ENCODE measurements at regions not wholly inside any gene's neighbourhood (a gene's known extent, or its start where the extent isn't known, plus 50 kb on each side); places are given as distances from the start of the nearest gene placed in this dataset.
"Not testable (repeated sequence)": the region's sequence is repeated elsewhere in the genome, so short reads cannot be mapped to it uniquely, and the experiment has no call there.

GRCh38 chr19:5285311-5285710 is 55.3 kb downstream of the PTPRS start:
- DNase-seq (ENCODE audit: low read depth) = no peak
- no peak for TF ChIP-seq CTCF (IDR thresholded peaks at IDR 0.05; ENCODE audit: insufficient read depth, low read depth, low read length, missing control alignments)
- H3K4me3 ChIP-seq (ENCODE audit: low read depth, low read length) = no peak overlapping the region

GRCh38 chr19:5282901-5283300 is 57.7 kb downstream of the PTPRS start:
- no peak overlapping the region for H3K4me3 ChIP-seq (ENCODE audit: low read depth, low read length)
- no peak for TF ChIP-seq CTCF (IDR thresholded peaks at IDR 0.05; ENCODE audit: insufficient read depth, low read depth, low read length, missing control alignments)
- DNase-seq (ENCODE audit: low read depth) = no peak

DNA sequence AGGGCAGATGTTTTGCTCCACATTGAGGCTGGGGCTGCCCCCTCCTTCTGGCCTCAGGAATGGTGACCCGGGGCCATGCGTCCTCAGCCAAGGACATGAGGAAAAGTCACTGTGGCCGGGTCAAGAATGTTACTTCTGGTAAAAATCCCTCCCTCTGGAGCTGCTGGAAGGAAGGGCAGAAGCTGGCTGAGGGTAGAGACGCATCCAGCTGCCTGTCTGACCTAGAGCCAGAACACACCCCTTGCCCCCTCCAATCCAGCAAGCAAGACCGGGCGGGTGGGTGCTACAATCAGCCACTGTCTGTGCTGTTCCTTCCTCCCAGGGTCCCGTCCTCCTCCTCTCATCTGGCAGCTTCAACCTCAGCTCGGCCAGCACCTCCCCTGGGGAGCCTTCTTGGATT is 59.0 kb downstream of the PTPRS start:
- DNase-seq (ENCODE audit: low read depth) = no peak

DNA sequence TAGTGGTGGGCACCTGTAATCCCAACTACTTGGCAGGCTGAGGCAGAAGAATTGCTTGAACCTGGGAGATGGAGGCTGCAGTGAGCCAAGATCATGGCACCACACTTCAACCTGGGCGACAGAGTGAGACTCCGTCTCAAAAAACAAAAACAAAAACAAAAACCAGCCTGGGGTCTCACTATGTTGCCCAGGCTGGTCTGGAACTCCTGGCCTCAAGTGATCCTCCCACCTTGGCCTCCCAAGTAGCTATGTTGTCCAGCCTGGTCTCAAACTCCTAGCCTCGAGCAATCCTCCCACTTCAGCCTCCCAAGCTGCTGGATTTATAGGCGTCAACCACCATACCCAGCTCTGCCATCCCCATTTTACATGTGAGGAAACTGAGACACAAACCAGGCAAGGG is 64.9 kb downstream of the PTPRS start:
- H3K4me3 ChIP-seq (ENCODE audit: low read depth, low read length); DNase-seq (ENCODE audit: low read depth): not testable (repeated sequence)

More for the DNA sequence above, 59.0 kb downstream of the PTPRS start:
- H3K4me3 ChIP-seq (ENCODE audit: low read depth, low read length) = no peak overlapping the region
- no peak for TF ChIP-seq CTCF (IDR thresholded peaks at IDR 0.05; ENCODE audit: insufficient read depth, low read depth, low read length, missing control alignments)

- no peak for TF ChIP-seq CTCF (IDR thresholded peaks at IDR 0.05; ENCODE audit: insufficient read depth, low read depth, low read length, missing control alignments)
- DNase-seq (ENCODE audit: low read depth) = no peak
- no peak overlapping the region for H3K4me3 ChIP-seq (ENCODE audit: low read depth, low read length)
Observed at GRCh38 chr19:5273782-5274181, 66.8 kb downstream of the PTPRS start.

GRCh38 chr19:5271145-5271544 is 69.5 kb downstream of the PTPRS start:
- TF ChIP-seq CTCF (IDR thresholded peaks at IDR 0.05; ENCODE audit: insufficient read depth, low read depth, low read length, missing control alignments) = peak; percentile 14
- DNase-seq (ENCODE audit: low read depth) = peak; percentile 19

DNA sequence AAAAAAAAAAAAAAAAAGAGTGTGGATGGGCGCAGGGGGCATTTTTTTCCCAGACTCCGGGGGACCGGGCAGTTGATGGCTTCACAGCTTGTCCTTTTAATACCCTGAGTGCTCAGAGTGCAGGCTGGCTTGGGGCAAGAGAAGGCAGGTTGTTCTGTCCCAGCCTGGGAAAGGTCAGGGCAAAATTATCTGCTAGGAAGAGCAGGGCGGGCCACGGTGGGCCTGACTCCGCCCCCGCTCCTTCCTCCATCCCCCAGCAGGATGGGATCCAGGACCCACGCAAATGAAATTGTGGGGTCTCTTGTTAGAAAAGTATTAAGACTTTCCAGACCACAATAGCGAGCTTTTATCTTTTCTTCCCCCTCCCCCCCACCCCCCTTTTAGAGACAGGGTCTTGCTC is 70.7 kb downstream of the PTPRS start:
- no peak for DNase-seq (ENCODE audit: low read depth)
- no peak for TF ChIP-seq CTCF (IDR thresholded peaks at IDR 0.05; ENCODE audit: insufficient read depth, low read depth, low read length, missing control alignments)
- no peak overlapping the region for H3K4me3 ChIP-seq (ENCODE audit: low read depth, low read length)

More at GRCh38 chr19:5271145-5271544, 69.5 kb downstream of the PTPRS start:
- H3K4me3 ChIP-seq (ENCODE audit: low read depth, low read length) = no peak overlapping the region
